HepG2 (cell line): ENCODE measurements at regions not wholly inside any gene's neighbourhood (a gene's known extent, or its start where the extent isn't known, plus 50 kb on each side); places are given as distances from the start of the nearest gene placed in this dataset.
A peak's percentile ranks its signal among the peaks of the same experiment; 100 is the strongest.

ENCODE experiments used
- GABPB1 ChIP-seq: IDR thresholded peaks from 2 replicates; pipeline ENCODE4 v1.6.1; 2016; ENCODE audit warnings: mild to moderate bottlenecking, missing genetic modification reagents, moderate library complexity, missing compliant biosample characterization
- HIVEP1 ChIP-seq: sonication (generic); formaldehyde crosslinking; IDR thresholded peaks from 2 replicates; pipeline ENCODE4 v1.4.0; 2020; ENCODE audit warnings: mild to moderate bottlenecking, missing genetic modification reagents
- HNF4G ChIP-seq, 2 experiments: sonication (generic) in 1 of 2; formaldehyde crosslinking in 1 of 2; IDR thresholded peaks; 2 replicates each; pipeline versions ENCODE4 v1.4.0 to v1.6.1; 2011 to 2020; ENCODE audit warnings: borderline replicate concordance in 2 of 2, low read depth in 2 of 2, mild to moderate bottlenecking in 2 of 2, low read length in 1 of 2, missing genetic modification reagents in 1 of 2, moderate library complexity in 1 of 2
- IKZF5 ChIP-seq: IDR thresholded peaks from 2 replicates; pipeline ENCODE4 v1.6.1; 2018; ENCODE audit warnings: missing genetic modification reagents, mild to moderate bottlenecking, missing compliant biosample characterization
- KLF11 ChIP-seq: IDR thresholded peaks from 2 replicates; pipeline ENCODE4 v1.6.1; 2016; ENCODE audit warnings: missing compliant biosample characterization
- MAFK ChIP-seq, 2 experiments: IDR thresholded peaks in 1 of 2; conservative IDR thresholded peaks in 1 of 2; 2 replicates each; pipeline ENCODE4 v1.6.1; 2011; ENCODE audit warnings: improper control_type of control experiment in 2 of 2, low read length in 2 of 2
- MYPOP ChIP-seq: sonication (generic); formaldehyde crosslinking; IDR thresholded peaks from 2 replicates; pipeline ENCODE4 v1.8.1; 2023; ENCODE audit warnings: mild to moderate bottlenecking, moderate library complexity, missing genetic modification reagents
- NCOR1 ChIP-seq: fragments of 200-600 bp; sonication (generic); IDR thresholded peaks from 2 replicates; pipeline ENCODE4 v1.7.0; 2017; ENCODE audit warnings: antibody characterized with exemption, low read length, borderline replicate concordance
- NR2C2 ChIP-seq: sonication (generic); formaldehyde crosslinking; IDR thresholded peaks from 2 replicates; pipeline ENCODE4 v1.4.0; 2020; ENCODE audit warnings: missing genetic modification reagents, mild to moderate bottlenecking, moderate library complexity, borderline replicate concordance
- RARA ChIP-seq: IDR thresholded peaks from 2 replicates; pipeline ENCODE4 v1.6.1; 2016; ENCODE audit warnings: missing genetic modification reagents, missing compliant biosample characterization
- REST ChIP-seq, 2 experiments: IDR thresholded peaks; 2 replicates each; pipeline ENCODE4 v1.6.1; 2011 to 2012; ENCODE audit warnings: low read length in 2 of 2, borderline replicate concordance in 1 of 2, low read depth in 1 of 2, mild to moderate bottlenecking in 1 of 2, moderate library complexity in 1 of 2
- SIX4 ChIP-seq: sonication (generic); formaldehyde crosslinking; IDR thresholded peaks from 2 replicates; pipeline ENCODE4 v1.4.0; 2020; ENCODE audit warnings: missing genetic modification reagents
- SMAD1 ChIP-seq: sonication (generic); formaldehyde crosslinking; IDR thresholded peaks from 2 replicates; pipeline ENCODE4 v1.4.0; 2020; ENCODE audit warnings: missing genetic modification reagents, low read depth, mild to moderate bottlenecking, borderline replicate concordance
- SMC3 ChIP-seq: IDR thresholded peaks from 2 replicates; pipeline ENCODE4 v1.6.1; 2011; ENCODE audit warnings: low read length, improper control_type of control experiment
- STAG1 ChIP-seq: sonication (generic); formaldehyde crosslinking; IDR thresholded peaks from 2 replicates; pipeline ENCODE4 v1.4.0; 2020; ENCODE audit warnings: missing genetic modification reagents
- ZNF687 ChIP-seq: sonication (generic); formaldehyde crosslinking; IDR thresholded peaks from 2 replicates; pipeline ENCODE4 v1.5.1; 2020; ENCODE audit warnings: mild to moderate bottlenecking, missing genetic modification reagents, moderate library complexity

GRCh38 chr9:129476821-129477611, 143.9 kb downstream of the C9orf50 start (continued):
- peak; percentile 94 to 99 for TF ChIP-seq MAFK (conservative IDR thresholded peaks at IDR 0.05 in 1 of 2, IDR thresholded peaks at IDR 0.05 in 1 of 2; ENCODE audit: low read length in 2 of 2)
- TF ChIP-seq ZNF687 (CRISPR knock-in tag): peak; percentile 66
- TF ChIP-seq RARA (CRISPR knock-in tag): peak; percentile 16
- peak; percentile 76; the same call in 1 of the 2 replicates for TF ChIP-seq SMAD1 (CRISPR knock-in tag)
- peak; percentile 66; the same call in 1 of the 2 replicates for TF ChIP-seq NCOR1
- peak; percentile 34; the same call in 1 of the 2 replicates for TF ChIP-seq NR2C2 (CRISPR knock-in tag)
- peak; percentile 7; the same call in 1 of the 2 replicates for TF ChIP-seq GABPB1 (CRISPR knock-in tag)
- no peak for TF ChIP-seq MYPOP (CRISPR knock-in tag)
- TF ChIP-seq HIVEP1 (CRISPR knock-in tag): no peak
- TF ChIP-seq REST (IDR thresholded peaks at IDR 0.05; ENCODE audit: borderline replicate concordance in 1 of 2, low read depth in 1 of 2, low read length in 2 of 2): no peak
- TF ChIP-seq HNF4G (IDR thresholded peaks at IDR 0.05; ENCODE audit: borderline replicate concordance, low read depth, low read length): peak; percentile 81
- TF ChIP-seq HNF4G (CRISPR knock-in tag; IDR thresholded peaks at IDR 0.05; ENCODE audit: borderline replicate concordance, low read depth): peak; percentile 38; the same call in 1 of the 2 replicates
- TF ChIP-seq IKZF5 (CRISPR knock-in tag): 0 out of 2 replicates have a peak, but pooled peaks have one; percentile 17
- peak; percentile 74 for TF ChIP-seq STAG1
- no peak for TF ChIP-seq SIX4 (CRISPR knock-in tag)
- TF ChIP-seq KLF11: no peak
- TF ChIP-seq SMC3: 0 out of 2 replicates have a peak, but pooled peaks have one; percentile 17
